Transverse colon (tissue), 4 donors: ENCODE measurements at regions not wholly inside any gene's neighbourhood (a gene's known extent, or its start where the extent isn't known, plus 50 kb on each side); places are given as distances from the start of the nearest gene placed in this dataset.

Source experiments
- DNase-seq: peaks from one replicate; pipeline ENCODE4 v3.0.0-alpha.2; 2019
- H3K27ac ChIP-seq, 4 donors: fragments of 200-600 bp; sonication (generic); 2 replicates each; pipeline ENCODE4 v1.5.1; 2016 to 2018; ENCODE audit warnings: inconsistent platforms in 4 of 4
- H3K27me3 ChIP-seq: fragments of 200-600 bp; sonication (generic); 2 replicates; pipeline ENCODE4 v1.5.1; 2017; ENCODE audit warnings: inconsistent platforms
- H3K36me3 ChIP-seq, 4 donors: fragments of 200-600 bp; sonication (generic); 2 replicates each; pipeline ENCODE4 v1.5.1; 2017 to 2019; ENCODE audit warnings: inconsistent platforms in 4 of 4
- H3K4me1 ChIP-seq, 4 donors: fragments of 200-600 bp; sonication (generic); 2 replicates each; pipeline ENCODE4 v1.5.1; 2017 to 2020; ENCODE audit warnings: inconsistent platforms in 4 of 4
- H3K4me3 ChIP-seq, 4 donors: fragments of 200-600 bp; sonication (generic); 1 replicate in 1 of 4; 2 replicates in 3 of 4; pipeline versions ENCODE4 v1.5.1 to v1.6.1; 2017 to 2019; ENCODE audit warnings: inconsistent platforms in 4 of 4
- H3K9me3 ChIP-seq, 2 donors: fragments of 200-600 bp; sonication (generic); 2 replicates each; pipeline ENCODE4 v1.5.1; 2017 to 2019; ENCODE audit warnings: inconsistent platforms in 2 of 2
- CTCF ChIP-seq, 5 experiments: fragments of 200-600 bp in 3 of 5; fragments of 450-650 bp in 2 of 5; sonication (generic) in 3 of 5; IDR thresholded peaks; 1 replicate in 2 of 5; 2 replicates in 3 of 5; pipeline ENCODE4 v1.5.1; 2016 to 2017; ENCODE audit warnings: antibody characterized with exemption in 5 of 5, inconsistent platforms in 3 of 5, mild to moderate bottlenecking in 2 of 5, moderate library complexity in 1 of 5
- EP300 ChIP-seq: sonication (generic); formaldehyde crosslinking; IDR thresholded peaks from one replicate; pipeline ENCODE4 v1.6.1; 2017; ENCODE audit warnings: antibody characterized with exemption, low read depth
- POLR2A ChIP-seq: fragments of 450-650 bp; IDR thresholded peaks from one replicate; pipeline ENCODE4 v1.6.1; 2016; ENCODE audit warnings: antibody characterized with exemption, mild to moderate bottlenecking, moderate library complexity
- POLR2AphosphoS5 ChIP-seq, 3 donors: sonication (generic); formaldehyde crosslinking; IDR thresholded peaks; one replicate each; pipeline ENCODE4 v1.6.1; 2016; ENCODE audit warnings: antibody characterized with exemption in 3 of 3
- WGBS, 2 donors: methylation state at CpG; one replicate each; pipeline ENCODE4 v1.1.5; 2018; ENCODE audit warnings: low coverage in 1 of 2; 5-methylcytosine and 5-hydroxymethylcytosine counted together
- in situ Hi-C, 4 donors: fragments of 200-750 bp; cut with MboI; loops; one replicate each; pipeline versions ENCODE4 v1.15.0 to v1.15.1; 2017; ENCODE audit warnings: low sequenced_read_pairs in 3 of 4, low pct_ligation_motif_present in 1 of 4, low pct_unique_long_range_greater_than_20kb in 1 of 4
- intact Hi-C: fragments of 100-400 bp; cut with DNase I; formaldehyde crosslinking; loops from one replicate; pipeline ENCODE4 v1.15.1; 2023; ENCODE audit warnings: low total_unique reads

- 64 to 65% methylated on average over 4 of the region's 4 CpGs for WGBS, 2 donors
- H3K9me3 ChIP-seq, result no peaks in the 10 kb centered on the region
- H3K4me1 ChIP-seq, result no peaks in the 10 kb centered on the region
- no peak overlapping the region for H3K27ac ChIP-seq
- TF ChIP-seq POLR2A (no peak), EP300 (no peak), CTCF (IDR thresholded peaks at IDR 0.05) (no peak), POLR2AphosphoS5 (IDR thresholded peaks at IDR 0.05) (no peak)
- DNase-seq, result no peak
- intact Hi-C loops (no loop called here), in situ Hi-C loops (no loop called here)
- H3K27me3 ChIP-seq, result no peaks in the 10 kb centered on the region
- no peak overlapping the region for H3K4me3 ChIP-seq
- no peaks in the 10 kb centered on the region for H3K36me3 ChIP-seq
Observed at GRCh38 chr4:35538807-35539206, 705.5 kb downstream of the ARAP2 start.

- H3K9me3 ChIP-seq, result no peaks in the 10 kb centered on the region
- H3K36me3 ChIP-seq, result no peaks in the 10 kb centered on the region
- 72 to 81% methylated on average over 5 of the region's 5 CpGs for WGBS, 2 donors
- no peaks in the 10 kb centered on the region for H3K27me3 ChIP-seq
- H3K4me3 ChIP-seq, result no peak overlapping the region
- TF ChIP-seq CTCF (IDR thresholded peaks at IDR 0.05) (no peak), EP300 (no peak), POLR2AphosphoS5 (IDR thresholded peaks at IDR 0.05) (no peak), POLR2A (no peak)
- in situ Hi-C loops, result no loop called here
- H3K4me1 ChIP-seq, result no peaks in the 10 kb centered on the region
- intact Hi-C loops, result no loop called here
- DNase-seq, result no peak
- no peak overlapping the region for H3K27ac ChIP-seq
Observed at GRCh38 chr4:35539404-35540055, 704.8 kb downstream of the ARAP2 start.

GRCh38 chr4:35541146-35541887 is 703.0 kb downstream of the ARAP2 start:
- H3K9me3 ChIP-seq, result no peaks in the 10 kb centered on the region
- H3K27me3 ChIP-seq, result no peaks in the 10 kb centered on the region
- 89% methylated on average over 10 of the region's 12 CpGs; no CpG with 5 or more reads in 1 of the 2 donors for WGBS, 2 donors
- TF ChIP-seq EP300, result no peak
- no peak for TF ChIP-seq POLR2AphosphoS5 (IDR thresholded peaks at IDR 0.05)
- no peak for TF ChIP-seq POLR2A
- TF ChIP-seq CTCF (IDR thresholded peaks at IDR 0.05), result no peak
- in situ Hi-C loops (no loop called here), intact Hi-C loops (no loop called here)
- H3K27ac ChIP-seq, result no peak overlapping the region
- no peaks in the 10 kb centered on the region for H3K4me1 ChIP-seq
- H3K36me3 ChIP-seq, result no peaks in the 10 kb centered on the region
- no peak overlapping the region for H3K4me3 ChIP-seq
- no peak for DNase-seq

- H3K9me3 ChIP-seq, result no peaks in the 10 kb centered on the region
- H3K4me1 ChIP-seq, result no peaks in the 10 kb centered on the region
- TF ChIP-seq EP300, result no peak
- DNase-seq, result no peak
- no peak overlapping the region for H3K27ac ChIP-seq
- intact Hi-C loops, result no loop called here
- H3K27me3 ChIP-seq, result no peaks in the 10 kb centered on the region
- 79 to 88% methylated on average over 5 of the region's 5 CpGs for WGBS, 2 donors
- H3K36me3 ChIP-seq, result no peaks in the 10 kb centered on the region
- H3K4me3 ChIP-seq, result no peak overlapping the region
- in situ Hi-C loops, result no loop called here
Observed at GRCh38 chr4:35541888-35542213, 702.5 kb downstream of the ARAP2 start.

- Histone ChIP-seq H3K27ac (no peak overlapping the region), H3K27me3 (no peaks in the 10 kb centered on the region), H3K4me1 (no peaks in the 10 kb centered on the region), H3K36me3 (no peaks in the 10 kb centered on the region), H3K9me3 (no peaks in the 10 kb centered on the region), H3K4me3 (no peak overlapping the region)
- 88 to 91% methylated on average over 3 of the region's 3 CpGs for WGBS, 2 donors
- in situ Hi-C loops (no loop called here), intact Hi-C loops (no loop called here)
- TF ChIP-seq CTCF (IDR thresholded peaks at IDR 0.05), result no peak
- no peak for TF ChIP-seq POLR2A
- TF ChIP-seq POLR2AphosphoS5 (IDR thresholded peaks at IDR 0.05), result no peak
- no peak for TF ChIP-seq EP300
- no peak for DNase-seq
Observed at GRCh38 chr4:35548921-35549320, 695.4 kb downstream of the ARAP2 start.
